Amniotic stem cell (primary cell): ENCODE measurements at regions not wholly inside any gene's neighbourhood (a gene's known extent, or its start where the extent isn't known, plus 50 kb on each side); places are given as distances from the start of the nearest gene placed in this dataset.

Experiments
- DNase-seq: peaks from one replicate; lab custom pipeline; 2025; lab: John Stamatoyannopoulos, UW

- no peak for DNase-seq
These were observed 211.9 kb downstream of the HRH4 start for GRCh38 chr18:24672165-24672941.

GRCh38 chr18:24674200-24674599 lies 213.8 kb downstream of the HRH4 start:
- DNase-seq = no peak

- DNase-seq = no peak
These were observed 214.2 kb downstream of the HRH4 start for GRCh38 chr18:24674605-24675004.

GRCh38 chr18:24677011-24677410 lies 216.6 kb downstream of the HRH4 start:
- DNase-seq = no peak

GRCh38 chr18:24678107-24678506 lies 217.7 kb downstream of the HRH4 start:
- no peak for DNase-seq

- no peak for DNase-seq
These were observed 218.2 kb downstream of the HRH4 start for GRCh38 chr18:24678626-24679025.

GRCh38 chr18:24679062-24679461 lies 218.6 kb downstream of the HRH4 start:
- DNase-seq = no peak

GRCh38 chr18:24683925-24684324 lies 223.5 kb downstream of the HRH4 start:
- no peak for DNase-seq

- DNase-seq = no peak
These were observed 225.0 kb downstream of the HRH4 start for GRCh38 chr18:24685254-24685959.

- no peak for DNase-seq
These were observed 234.7 kb downstream of the HRH4 start for GRCh38 chr18:24695168-24695567.

- DNase-seq = no peak
These were observed 241.6 kb downstream of the HRH4 start for GRCh38 chr18:24702001-24702515.

- no peak for DNase-seq
These were observed 242.9 kb downstream of the HRH4 start for GRCh38 chr18:24703316-24703715.

GRCh38 chr18:24704946-24705630 lies 244.7 kb downstream of the HRH4 start:
- DNase-seq = no peak

- DNase-seq = no peak
These were observed 250.0 kb downstream of the HRH4 start for GRCh38 chr18:24710474-24710873.

GRCh38 chr18:24719791-24720190 lies 259.4 kb downstream of the HRH4 start:
- no peak for DNase-seq

- DNase-seq = no peak
These were observed 261.0 kb downstream of the HRH4 start for GRCh38 chr18:24721388-24721787.

GRCh38 chr18:24725644-24726415 lies 265.4 kb downstream of the HRH4 start:
- DNase-seq = no peak

GRCh38 chr18:24726727-24727492 lies 266.5 kb downstream of the HRH4 start:
- DNase-seq = peak; percentile 52

- DNase-seq = no peak
These were observed 267.2 kb downstream of the HRH4 start for GRCh38 chr18:24727685-24728084.

GRCh38 chr18:24731158-24731557 lies 270.7 kb downstream of the HRH4 start:
- DNase-seq = no peak

- no peak for DNase-seq
These were observed 271.5 kb downstream of the HRH4 start for GRCh38 chr18:24731981-24732380.
